Pancreas (tissue), 10 donors: ENCODE measurements at regions not wholly inside any gene's neighbourhood (a gene's known extent, or its start where the extent isn't known, plus 50 kb on each side); places are given as distances from the start of the nearest gene placed in this dataset.

Source experiments
- ATAC-seq, 4 donors: fragments of 200-7000 bp; cut with Tn5 transposase; one replicate each; pipeline versions ENCODE4 v1.8.0 to v1.9.1; 2020; ENCODE audit warnings: mild to moderate bottlenecking in 4 of 4, moderate library complexity in 4 of 4
- DNase-seq, 6 donors: peaks; one replicate each; pipeline ENCODE4 v3.0.0-alpha.2; 2020
- FAIRE-seq: peaks from 2 replicates; lab custom pipeline; 2012; peaks lifted over from hg19 to GRCh38; lab: Jason Lieb, UNC
- H3K27ac ChIP-seq, 4 donors: fragments of 200-600 bp; sonication (generic); 1 replicate in 3 of 4; 2 replicates in 1 of 4; pipeline versions ENCODE4 v1.5.0 to v1.8.0; 2020
- H3K27me3 ChIP-seq, 4 donors: fragments of 200-600 bp; one replicate each; pipeline ENCODE4 v1.8.0; 2021
- H3K36me3 ChIP-seq, 3 donors: fragments of 200-600 bp; sonication (generic) in 1 of 3; one replicate each; pipeline versions ENCODE4 v1.5.0 to v1.8.0; 2020 to 2021
- H3K4me1 ChIP-seq, 3 donors: fragments of 200-600 bp; one replicate each; pipeline ENCODE4 v1.8.0; 2021
- H3K4me3 ChIP-seq, 4 donors: fragments of 200-600 bp; sonication (generic) in 2 of 4; one replicate each; pipeline versions ENCODE4 v1.5.0 to v1.8.0; 2020 to 2021
- H3K9me3 ChIP-seq, 4 donors: fragments of 200-600 bp; one replicate each; pipeline ENCODE4 v1.8.0; 2021
- WGBS, 2 donors: extraction: QIAGEN DNeasy Blood & Tissue Kit; methylation state at CpG; one replicate each; pipeline ENCODE4 v1.1.7; 2013; 5-methylcytosine and 5-hydroxymethylcytosine counted together
- intact Hi-C, 3 donors: fragments of 100-400 bp; cut with DNase I; formaldehyde crosslinking; loops; one replicate each; pipeline versions ENCODE4 v1.11.1 to v1.14.2; 2022
- TF ChIP-seq, protein P1 (sequence below), 4 donors: fragments of 200-600 bp; sonication (generic) in 3 of 4; IDR thresholded peaks; one replicate each; pipeline versions ENCODE4 v1.5.0 to v1.8.0; 2021; ENCODE audit warnings: antibody characterized with exemption in 4 of 4
- donor health status: healthy with polysubstance abuse.
- donor health status: DM: no; HTN: no; CAD: no; lungs with moderate emphysema.
- donor health status: DM: no; HTN: no; CAD: no.
- donor health status: control.
- donor health status: control.
- donor health status: Bipolar disorder and iron deficiency.
- donor health status: DM: yes; HTN: yes; CAD: no.
- donor health status: DM: no; HTN: no; CAD: no.
- donor health status: DM: no; HTN: no; CAD: no.
- donor health status: DM: yes; HTN: yes; CAD: no.

DNA sequence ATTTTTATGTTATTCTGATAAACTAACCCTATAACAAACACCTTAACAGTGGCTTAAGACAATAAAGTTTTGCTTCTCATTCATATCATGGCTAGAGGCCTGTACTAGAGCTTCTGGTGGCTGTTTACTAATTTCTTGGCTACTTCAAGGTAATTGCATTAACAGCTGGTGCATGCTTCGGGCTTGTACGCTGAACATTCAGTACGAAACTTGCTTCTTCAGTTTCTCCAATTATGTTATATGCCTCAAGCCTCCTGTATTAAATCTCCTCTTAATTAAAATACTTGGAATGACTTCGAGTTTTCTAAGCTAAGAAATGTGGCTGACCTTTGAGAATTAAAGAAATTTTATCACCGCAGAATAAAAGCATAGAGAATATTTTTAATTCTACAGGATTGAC, 138.9 kb upstream of the TRAM1L1 start:
- FAIRE-seq: no peak
- intact Hi-C loops: no loop called here
- TF ChIP-seq, protein P1, sequence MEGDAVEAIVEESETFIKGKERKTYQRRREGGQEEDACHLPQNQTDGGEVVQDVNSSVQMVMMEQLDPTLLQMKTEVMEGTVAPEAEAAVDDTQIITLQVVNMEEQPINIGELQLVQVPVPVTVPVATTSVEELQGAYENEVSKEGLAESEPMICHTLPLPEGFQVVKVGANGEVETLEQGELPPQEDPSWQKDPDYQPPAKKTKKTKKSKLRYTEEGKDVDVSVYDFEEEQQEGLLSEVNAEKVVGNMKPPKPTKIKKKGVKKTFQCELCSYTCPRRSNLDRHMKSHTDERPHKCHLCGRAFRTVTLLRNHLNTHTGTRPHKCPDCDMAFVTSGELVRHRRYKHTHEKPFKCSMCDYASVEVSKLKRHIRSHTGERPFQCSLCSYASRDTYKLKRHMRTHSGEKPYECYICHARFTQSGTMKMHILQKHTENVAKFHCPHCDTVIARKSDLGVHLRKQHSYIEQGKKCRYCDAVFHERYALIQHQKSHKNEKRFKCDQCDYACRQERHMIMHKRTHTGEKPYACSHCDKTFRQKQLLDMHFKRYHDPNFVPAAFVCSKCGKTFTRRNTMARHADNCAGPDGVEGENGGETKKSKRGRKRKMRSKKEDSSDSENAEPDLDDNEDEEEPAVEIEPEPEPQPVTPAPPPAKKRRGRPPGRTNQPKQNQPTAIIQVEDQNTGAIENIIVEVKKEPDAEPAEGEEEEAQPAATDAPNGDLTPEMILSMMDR (IDR thresholded peaks at IDR 0.05): no peak
- H3K4me1 ChIP-seq: no peaks in the 10 kb centered on the region
- H3K4me3 ChIP-seq: no peak overlapping the region
- WGBS, 2 donors: 65 to 73% methylated on average over 5 of the region's 5 CpGs
- H3K9me3 ChIP-seq: no peaks in the 10 kb centered on the region
- DNase-seq: no peak
- H3K27ac ChIP-seq: no peak overlapping the region
- H3K27me3 ChIP-seq: no peaks in the 10 kb centered on the region
- ATAC-seq: no peak
- H3K36me3 ChIP-seq: no peaks in the 10 kb centered on the region

- TF ChIP-seq, protein P1 (IDR thresholded peaks at IDR 0.05): no peak
- FAIRE-seq (no peak), DNase-seq (no peak), ATAC-seq (no peak)
- no peaks in the 10 kb centered on the region for H3K36me3 ChIP-seq
- H3K4me3 ChIP-seq: no peak overlapping the region
- H3K4me1 ChIP-seq: no peaks in the 10 kb centered on the region
- H3K27ac ChIP-seq: no peak overlapping the region
- intact Hi-C loops: no loop called here
- no peaks in the 10 kb centered on the region for H3K27me3 ChIP-seq
- H3K9me3 ChIP-seq: no peaks in the 10 kb centered on the region
- WGBS, 2 donors: 20 to 30% methylated on average over 3 of the region's 3 CpGs
Measured at GRCh38 chr4:117225471-117225870, 140.1 kb upstream of the TRAM1L1 start.

DNA sequence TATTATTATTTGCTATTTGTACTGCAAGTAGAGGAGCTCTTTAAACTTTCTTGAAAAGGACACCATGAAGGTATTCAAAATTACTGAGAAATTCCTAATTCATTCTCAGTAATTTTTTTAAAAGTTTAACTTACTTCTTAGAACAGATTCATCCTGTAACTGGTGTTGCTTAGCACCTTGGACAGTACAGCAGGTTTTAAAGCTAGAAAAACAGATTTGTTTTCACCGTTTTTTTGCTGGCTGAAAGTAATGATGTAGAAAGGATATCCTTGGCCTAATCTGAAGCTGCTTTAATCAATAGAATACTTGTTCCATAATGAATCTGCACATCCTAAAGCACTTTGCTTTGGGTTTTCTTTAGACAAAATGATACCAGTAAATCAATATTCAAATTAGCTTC, 142.5 kb upstream of the TRAM1L1 start:
- no peaks in the 10 kb centered on the region for H3K4me1 ChIP-seq
- peaks cover 0 to 5% (median 0%) of the 10 kb centered on the region in 4 donors for H3K27me3 ChIP-seq
- ATAC-seq (no peak), DNase-seq (no peak), FAIRE-seq (no peak)
- TF ChIP-seq, protein P1 (IDR thresholded peaks at IDR 0.05): no peak
- H3K27ac ChIP-seq: no peak overlapping the region
- 19 to 33% methylated on average over 1 of the region's 1 CpG for WGBS, 2 donors
- no peak overlapping the region for H3K4me3 ChIP-seq
- intact Hi-C loops: no loop called here
- no peaks in the 10 kb centered on the region for H3K36me3 ChIP-seq
- no peaks in the 10 kb centered on the region for H3K9me3 ChIP-seq

- WGBS, 2 donors: 52 to 78% methylated on average over 6 of the region's 6 CpGs
- no peaks in the 10 kb centered on the region for H3K27me3 ChIP-seq
- intact Hi-C loops: no loop called here
- FAIRE-seq (no peak), ATAC-seq (no peak), DNase-seq (peak in 2 of 6 donors; percentile 10 to 47)
- no peaks in the 10 kb centered on the region for H3K4me1 ChIP-seq
- H3K4me3 ChIP-seq: no peak overlapping the region
- no peaks in the 10 kb centered on the region for H3K36me3 ChIP-seq
- no peak overlapping the region for H3K27ac ChIP-seq
- no peaks in the 10 kb centered on the region for H3K9me3 ChIP-seq
- TF ChIP-seq, protein P1 (IDR thresholded peaks at IDR 0.05): no peak
Measured at GRCh38 chr4:117239434-117239833, 154.1 kb upstream of the TRAM1L1 start.

DNA sequence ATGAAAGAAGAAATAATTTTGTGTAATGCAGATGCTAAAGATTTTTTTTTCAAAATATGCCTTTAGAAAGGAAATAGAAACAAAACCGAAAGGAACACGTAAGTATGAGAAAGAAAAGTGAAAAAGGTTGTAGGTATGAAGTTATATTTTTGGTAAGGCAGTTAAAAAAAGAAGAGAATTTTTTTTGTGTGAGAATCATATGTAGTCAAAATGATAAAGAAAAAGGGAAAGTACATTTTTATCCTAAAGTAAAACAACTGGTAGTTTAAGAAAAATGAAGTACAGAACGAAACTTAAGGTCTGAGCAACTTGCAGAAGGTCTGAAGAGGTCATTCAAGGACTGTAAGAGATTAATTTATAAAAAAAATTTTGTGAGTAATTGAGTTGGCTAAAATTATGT, 164.0 kb upstream of the TRAM1L1 start:
- no peaks in the 10 kb centered on the region for H3K27me3 ChIP-seq
- H3K36me3 ChIP-seq: no peaks in the 10 kb centered on the region
- no peaks in the 10 kb centered on the region for H3K9me3 ChIP-seq
- DNase-seq (no peak), ATAC-seq (no peak), FAIRE-seq (no peak)
- no peak overlapping the region for H3K27ac ChIP-seq
- intact Hi-C loops: no loop called here
- no peaks in the 10 kb centered on the region for H3K4me1 ChIP-seq
- 62 to 64% methylated on average over 3 of the region's 3 CpGs for WGBS, 2 donors
- TF ChIP-seq, protein P1 (IDR thresholded peaks at IDR 0.05): no peak
- H3K4me3 ChIP-seq: no peak overlapping the region
